CD4-positive, alpha-beta T cell (primary cell): ENCODE measurements at regions not wholly inside any gene's neighbourhood (a gene's known extent, or its start where the extent isn't known, plus 50 kb on each side); places are given as distances from the start of the nearest gene placed in this dataset.

Experiments used
- ATAC-seq: fragments of 200-7000 bp; cut with Tn5 transposase; one replicate; pipeline ENCODE4 v1.10.0; 2022; ENCODE audit warnings: mild to moderate bottlenecking; ENCODE audit not compliant: poor library complexity
- CTCF ChIA-PET: fragments of 350-600 bp; sonication (Branson Sonifier 250); formaldehyde crosslinking; loops from one replicate; lab custom pipeline; 2021; ENCODE audit warnings: antibody characterized with exemption, inconsistent platforms; lab: Charles Lee
- POLR2A ChIA-PET: fragments of 350-600 bp; sonication (Branson Sonifier 250); formaldehyde crosslinking; loops from one replicate; lab custom pipeline; 2021; ENCODE audit warnings: antibody characterized with exemption, inconsistent platforms; lab: Charles Lee
- DNase-seq, 14 experiments: peaks; one replicate each; pipeline ENCODE4 v3.0.0-alpha.2; 2013 to 2020; ENCODE audit warnings: mixed read lengths in 2 of 14
- H3K27ac ChIP-seq, 2 donors: one replicate each; pipeline versions ENCODE4 v1.5.1 to v1.7.0; 2013; ENCODE audit warnings: low read length in 2 of 2, low read depth in 1 of 2, mild to moderate bottlenecking in 1 of 2
- H3K27me3 ChIP-seq, 2 experiments: 1 replicate in 1 of 2; 2 replicates in 1 of 2; pipeline versions ENCODE4 v1.6.1 to v1.7.0; 2013; ENCODE audit warnings: low read length in 2 of 2, control low read depth in 1 of 2, mild to moderate bottlenecking in 1 of 2, moderate library complexity in 1 of 2; ENCODE audit not compliant: insufficient read depth in 2 of 2, control insufficient read depth in 1 of 2
- H3K36me3 ChIP-seq: one replicate; pipeline ENCODE4 v1.6.1; 2013; ENCODE audit warnings: low read length, control low read depth; ENCODE audit not compliant: insufficient read depth
- H3K4me1 ChIP-seq: one replicate; pipeline ENCODE4 v1.6.1; 2013; ENCODE audit warnings: low read length, control low read depth; ENCODE audit not compliant: insufficient read depth
- H3K4me3 ChIP-seq: one replicate; pipeline ENCODE4 v1.5.1; 2013; ENCODE audit warnings: mild to moderate bottlenecking, low read length, moderate library complexity
- H3K9me3 ChIP-seq, 2 experiments: 1 replicate in 1 of 2; 2 replicates in 1 of 2; pipeline versions ENCODE4 v1.6.1 to v1.7.0; 2013; ENCODE audit warnings: low read length in 2 of 2, mild to moderate bottlenecking in 2 of 2, control low read depth in 1 of 2, moderate library complexity in 1 of 2; ENCODE audit not compliant: control insufficient read depth in 1 of 2, insufficient read depth in 1 of 2
- H3K27ac Mint-ChIP-seq: one replicate; pipeline ENCODE4 v1.8.0; 2020; ENCODE audit warnings: mixed read lengths
- H3K27me3 Mint-ChIP-seq: one replicate; pipeline ENCODE4 v1.8.0; 2021; ENCODE audit warnings: mixed read lengths
- H3K36me3 Mint-ChIP-seq: one replicate; pipeline ENCODE4 v1.8.0; 2021; ENCODE audit warnings: low read depth, mixed read lengths
- H3K4me1 Mint-ChIP-seq: one replicate; pipeline ENCODE4 v1.8.0; 2021; ENCODE audit warnings: low read depth, mixed read lengths
- H3K4me3 Mint-ChIP-seq: one replicate; pipeline ENCODE4 v1.8.0; 2020; ENCODE audit warnings: mild to moderate bottlenecking, mixed read lengths
- H3K9me3 Mint-ChIP-seq: one replicate; pipeline ENCODE4 v1.8.0; 2020; ENCODE audit warnings: mixed read lengths
- CTCF ChIP-seq: fragments of 200-600 bp; IDR thresholded peaks from one replicate; pipeline ENCODE4 v1.8.0; 2022; ENCODE audit warnings: antibody characterized with exemption, mild to moderate bottlenecking
- intact Hi-C, 2 experiments: fragments of 100-400 bp; cut with DNase I in 1 of 2; cut with micrococcal nuclease in 1 of 2; formaldehyde crosslinking; loops; one replicate each; pipeline versions ENCODE4 v1.15.1 to v1.9.0; 2023 to 2025; cut with DNase I, micrococcal nuclease

- Histone ChIP-seq H3K36me3 (no peaks in the 10 kb centered on the region), H3K4me1 (no peaks in the 10 kb centered on the region), H3K9me3 (peaks cover 0 to 16% of the 10 kb centered on the region in 2 experiments), H3K4me3 (no peak overlapping the region), H3K27ac (no peak overlapping the region), H3K27me3 (no peaks in the 10 kb centered on the region)
- CTCF ChIA-PET = no interaction called here
- Mint-ChIP-seq H3K27me3 (peaks cover 5% of the 10 kb centered on the region), H3K4me3 (no peak overlapping the region), H3K9me3 (no peaks in the 10 kb centered on the region), H3K27ac (no peak overlapping the region), H3K4me1 (no peaks in the 10 kb centered on the region), H3K36me3 (no peaks in the 10 kb centered on the region)
- no peak for DNase-seq
- intact Hi-C loops = no loop called here
- POLR2A ChIA-PET = no interaction called here
- no peak for TF ChIP-seq CTCF
- no peak for ATAC-seq
Measured at GRCh38 chr16:86965331-86965730, 351.9 kb downstream of the C16orf95 start.

- no peaks in the 10 kb centered on the region for H3K36me3 Mint-ChIP-seq
- Histone ChIP-seq H3K36me3 (no peaks in the 10 kb centered on the region), H3K4me3 (no peak overlapping the region), H3K9me3 (peaks cover 0 to 16% of the 10 kb centered on the region in 2 experiments), H3K27me3 (no peaks in the 10 kb centered on the region), H3K27ac (no peak overlapping the region), H3K4me1 (no peaks in the 10 kb centered on the region)
- intact Hi-C loops = no loop called here
- no peak for DNase-seq
- H3K27me3 Mint-ChIP-seq = no peaks in the 10 kb centered on the region
- ATAC-seq = no peak
- POLR2A ChIA-PET = no interaction called here
- H3K4me1 Mint-ChIP-seq = no peaks in the 10 kb centered on the region
- no peak overlapping the region for H3K27ac Mint-ChIP-seq
- CTCF ChIA-PET = no interaction called here
- TF ChIP-seq CTCF = no peak
- H3K4me3 Mint-ChIP-seq = no peak overlapping the region
- no peaks in the 10 kb centered on the region for H3K9me3 Mint-ChIP-seq
Measured at GRCh38 chr16:86965840-86966550, 351.2 kb downstream of the C16orf95 start.

DNA sequence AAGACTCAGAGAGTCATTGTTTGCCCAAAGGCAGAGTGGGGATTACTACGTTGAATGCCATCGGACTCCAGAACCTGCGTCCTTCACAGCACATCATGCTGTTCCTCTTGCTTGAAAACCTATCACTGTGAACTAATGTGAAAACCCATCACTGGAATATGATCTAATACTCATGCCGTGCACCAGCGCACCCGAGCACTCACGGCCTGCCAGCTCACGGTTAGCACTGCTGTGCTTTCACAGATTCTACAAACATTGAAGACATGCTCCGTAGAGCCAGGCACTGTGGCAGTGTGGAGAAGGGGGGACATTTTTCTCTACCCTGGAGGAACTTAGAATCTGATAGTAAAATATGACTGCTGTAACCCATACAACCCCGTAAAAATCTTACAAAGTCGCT lies 350.4 kb downstream of the C16orf95 start:
- no peaks in the 10 kb centered on the region for H3K4me1 ChIP-seq
- intact Hi-C loops = no loop called here
- no peaks in the 10 kb centered on the region for H3K4me1 Mint-ChIP-seq
- DNase-seq (no peak), ATAC-seq (no peak)
- no peaks in the 10 kb centered on the region for H3K36me3 Mint-ChIP-seq
- H3K9me3 ChIP-seq = peaks cover 0 to 23% of the 10 kb centered on the region in 2 experiments
- no peaks in the 10 kb centered on the region for H3K9me3 Mint-ChIP-seq
- no peak overlapping the region for H3K4me3 Mint-ChIP-seq
- no peak for TF ChIP-seq CTCF
- ChIA-PET CTCF (no interaction called here), POLR2A (no interaction called here)
- no peaks in the 10 kb centered on the region for H3K36me3 ChIP-seq
- no peaks in the 10 kb centered on the region for H3K27me3 ChIP-seq
- H3K27ac Mint-ChIP-seq = no peak overlapping the region
- H3K4me3 ChIP-seq = no peak overlapping the region
- H3K27ac ChIP-seq = no peak overlapping the region
- no peaks in the 10 kb centered on the region for H3K27me3 Mint-ChIP-seq
